Memory B cell (primary cell): ENCODE measurements at regions not wholly inside any gene's neighbourhood (a gene's known extent, or its start where the extent isn't known, plus 50 kb on each side); places are given as distances from the start of the nearest gene placed in this dataset.
"Not testable (repeated sequence)": the region's sequence is repeated elsewhere in the genome, so short reads cannot be mapped to it uniquely, and the experiment has no call there.

Source experiments
- ATAC-seq: fragments of 150-1000 bp; cut with Tn5 transposase; 2 replicates; pipeline ENCODE4 v1.10.0; 2021; ENCODE audit warnings: low read depth, mild to moderate bottlenecking, moderate library complexity
- DNase-seq, 2 donors: peaks; one replicate each; pipeline ENCODE4 v3.0.0; 2022; ENCODE audit warnings: low spot score in 2 of 2
- H3K27ac Mint-ChIP-seq: one replicate; pipeline ENCODE4 v1.8.0; 2022; ENCODE audit warnings: mild to moderate bottlenecking, moderate library complexity, mixed read lengths
- H3K27me3 Mint-ChIP-seq: one replicate; pipeline ENCODE4 v1.8.0; 2022; ENCODE audit warnings: mixed read lengths
- H3K36me3 Mint-ChIP-seq: one replicate; pipeline ENCODE4 v1.8.0; 2022; ENCODE audit warnings: mild to moderate bottlenecking, mixed read lengths
- H3K4me1 Mint-ChIP-seq: one replicate; pipeline ENCODE4 v1.8.0; 2022; ENCODE audit warnings: mixed read lengths
- H3K4me3 Mint-ChIP-seq: one replicate; pipeline ENCODE4 v1.8.0; 2022; ENCODE audit warnings: mild to moderate bottlenecking, moderate library complexity, mixed read lengths
- H3K9me3 Mint-ChIP-seq: one replicate; pipeline ENCODE4 v1.8.0; 2022; ENCODE audit warnings: mixed read lengths

- H3K4me3 Mint-ChIP-seq: no peak overlapping the region
- H3K36me3 Mint-ChIP-seq: no peaks in the 10 kb centered on the region
- peak overlapping the region; percentile 69 for H3K27ac Mint-ChIP-seq
- DNase-seq (no peak), ATAC-seq (peak; percentile 90)
- H3K27me3 Mint-ChIP-seq: no peaks in the 10 kb centered on the region
- peaks cover 2% of the 10 kb centered on the region for H3K9me3 Mint-ChIP-seq
- H3K4me1 Mint-ChIP-seq: peaks cover 19% of the 10 kb centered on the region
Measured at GRCh38 chr7:94170836-94171235, 166.7 kb upstream of the BET1 start.

GRCh38 chr7:94173436-94173835 lies 169.3 kb upstream of the BET1 start:
- no peaks in the 10 kb centered on the region for H3K27me3 Mint-ChIP-seq
- H3K27ac Mint-ChIP-seq: no peak overlapping the region
- ATAC-seq (no peak), DNase-seq (no peak)
- H3K4me3 Mint-ChIP-seq: no peak overlapping the region
- peaks cover 2% of the 10 kb centered on the region for H3K9me3 Mint-ChIP-seq
- H3K4me1 Mint-ChIP-seq: peaks cover 28% of the 10 kb centered on the region
- no peaks in the 10 kb centered on the region for H3K36me3 Mint-ChIP-seq

- H3K27me3 Mint-ChIP-seq: no peaks in the 10 kb centered on the region
- no peaks in the 10 kb centered on the region for H3K36me3 Mint-ChIP-seq
- H3K27ac Mint-ChIP-seq: no peak overlapping the region
- H3K4me3 Mint-ChIP-seq: no peak overlapping the region
- DNase-seq (no peak), ATAC-seq (no peak)
- peaks cover 24% of the 10 kb centered on the region for H3K4me1 Mint-ChIP-seq
- H3K9me3 Mint-ChIP-seq: peaks cover 2% of the 10 kb centered on the region
Measured at GRCh38 chr7:94174375-94174774, 170.2 kb upstream of the BET1 start.

GRCh38 chr7:94174956-94175355 lies 170.8 kb upstream of the BET1 start:
- H3K9me3 Mint-ChIP-seq: peaks cover 2% of the 10 kb centered on the region
- H3K27me3 Mint-ChIP-seq: no peaks in the 10 kb centered on the region
- DNase-seq: no peak
- H3K36me3 Mint-ChIP-seq: no peaks in the 10 kb centered on the region
- H3K4me3 Mint-ChIP-seq: no peak overlapping the region
- peaks cover 24% of the 10 kb centered on the region for H3K4me1 Mint-ChIP-seq
- no peak for ATAC-seq
- no peak overlapping the region for H3K27ac Mint-ChIP-seq

- no peak for ATAC-seq
- H3K4me3 Mint-ChIP-seq: no peak overlapping the region
- peaks cover 15% of the 10 kb centered on the region for H3K4me1 Mint-ChIP-seq
- no peak overlapping the region for H3K27ac Mint-ChIP-seq
- H3K27me3 Mint-ChIP-seq: no peaks in the 10 kb centered on the region
- H3K9me3 Mint-ChIP-seq: no peaks in the 10 kb centered on the region
- no peak for DNase-seq
- H3K36me3 Mint-ChIP-seq: no peaks in the 10 kb centered on the region
Measured at GRCh38 chr7:94176694-94177200, 172.6 kb upstream of the BET1 start.

- H3K9me3 Mint-ChIP-seq: no peaks in the 10 kb centered on the region
- DNase-seq: no peak
- H3K4me3 Mint-ChIP-seq: no peak overlapping the region
- H3K4me1 Mint-ChIP-seq: peaks cover 15% of the 10 kb centered on the region
- H3K27ac Mint-ChIP-seq: no peak overlapping the region
- H3K27me3 Mint-ChIP-seq: no peaks in the 10 kb centered on the region
- H3K36me3 Mint-ChIP-seq: no peaks in the 10 kb centered on the region
- no peak for ATAC-seq
Measured at GRCh38 chr7:94177441-94177840, 173.3 kb upstream of the BET1 start.

GRCh38 chr7:94178230-94178629 lies 174.1 kb upstream of the BET1 start:
- Mint-ChIP-seq H3K27ac (peak overlapping the region; percentile 3), H3K36me3 (no peaks in the 10 kb centered on the region), H3K4me1 (peaks cover 15% of the 10 kb centered on the region), H3K9me3 (no peaks in the 10 kb centered on the region), H3K4me3 (no peak overlapping the region), H3K27me3 (no peaks in the 10 kb centered on the region)
- DNase-seq (no peak), ATAC-seq (no peak)

- ATAC-seq (no peak), DNase-seq (no peak)
- Mint-ChIP-seq H3K27ac (no peak overlapping the region), H3K4me1 (peaks cover 17% of the 10 kb centered on the region), H3K27me3 (no peaks in the 10 kb centered on the region), H3K9me3 (no peaks in the 10 kb centered on the region), H3K36me3 (no peaks in the 10 kb centered on the region), H3K4me3 (no peak overlapping the region)
Measured at GRCh38 chr7:94179466-94179865, 175.3 kb upstream of the BET1 start.

GRCh38 chr7:94182066-94182465 lies 177.9 kb upstream of the BET1 start:
- DNase-seq (no peak), ATAC-seq (no peak)
- H3K27me3 Mint-ChIP-seq: no peaks in the 10 kb centered on the region
- H3K9me3 Mint-ChIP-seq: no peaks in the 10 kb centered on the region
- H3K4me1 Mint-ChIP-seq: peaks cover 15% of the 10 kb centered on the region
- H3K36me3 Mint-ChIP-seq: no peaks in the 10 kb centered on the region
- no peak overlapping the region for H3K4me3 Mint-ChIP-seq
- no peak overlapping the region for H3K27ac Mint-ChIP-seq

GRCh38 chr7:94182721-94183120 lies 178.6 kb upstream of the BET1 start:
- H3K27ac Mint-ChIP-seq: no peak overlapping the region
- DNase-seq (no peak), ATAC-seq (no peak)

GRCh38 chr7:94183289-94183749 lies 179.2 kb upstream of the BET1 start:
- H3K27ac Mint-ChIP-seq: no peak overlapping the region
- H3K4me3 Mint-ChIP-seq: no peak overlapping the region
- H3K9me3 Mint-ChIP-seq: no peaks in the 10 kb centered on the region
- DNase-seq (no peak), ATAC-seq (no peak)
- H3K4me1 Mint-ChIP-seq: peaks cover 5% of the 10 kb centered on the region
- H3K27me3 Mint-ChIP-seq: no peaks in the 10 kb centered on the region
- H3K36me3 Mint-ChIP-seq: no peaks in the 10 kb centered on the region

More at GRCh38 chr7:94182721-94183120, 178.6 kb upstream of the BET1 start:
- Mint-ChIP-seq H3K9me3 (no peaks in the 10 kb centered on the region), H3K4me3 (no peak overlapping the region), H3K27me3 (no peaks in the 10 kb centered on the region), H3K4me1 (peaks cover 10% of the 10 kb centered on the region), H3K36me3 (no peaks in the 10 kb centered on the region)

- no peak for DNase-seq
- Mint-ChIP-seq H3K4me1 (peaks cover 2% of the 10 kb centered on the region), H3K27ac (no peak overlapping the region), H3K9me3 (no peaks in the 10 kb centered on the region), H3K27me3 (no peaks in the 10 kb centered on the region), H3K36me3 (no peaks in the 10 kb centered on the region), H3K4me3 (no peak overlapping the region)
- no peak for ATAC-seq
Measured at GRCh38 chr7:94183891-94184290, 179.7 kb upstream of the BET1 start.

GRCh38 chr7:94188350-94188749 lies 184.2 kb upstream of the BET1 start:
- Mint-ChIP-seq H3K4me3 (no peak overlapping the region), H3K27ac (no peak overlapping the region), H3K27me3 (no peaks in the 10 kb centered on the region), H3K9me3 (peaks cover 1% of the 10 kb centered on the region), H3K4me1 (peaks cover 1% of the 10 kb centered on the region), H3K36me3 (no peaks in the 10 kb centered on the region)
- no peak for DNase-seq
- ATAC-seq: no peak

- Mint-ChIP-seq H3K27me3 (no peaks in the 10 kb centered on the region), H3K4me1 (no peaks in the 10 kb centered on the region), H3K4me3 (no peak overlapping the region), H3K27ac (no peak overlapping the region), H3K36me3 (no peaks in the 10 kb centered on the region), H3K9me3 (peaks cover 1% of the 10 kb centered on the region)
- DNase-seq (no peak), ATAC-seq (no peak)
Measured at GRCh38 chr7:94190599-94191061, 186.5 kb upstream of the BET1 start.

GRCh38 chr7:94194426-94194825 lies 190.3 kb upstream of the BET1 start:
- not testable (repeated sequence) for H3K9me3 Mint-ChIP-seq, H3K4me3 Mint-ChIP-seq, H3K36me3 Mint-ChIP-seq, H3K27ac Mint-ChIP-seq, H3K27me3 Mint-ChIP-seq, H3K4me1 Mint-ChIP-seq, ATAC-seq, DNase-seq
